K562 (cell line): ENCODE measurements at regions not wholly inside any gene's neighbourhood (a gene's known extent, or its start where the extent isn't known, plus 50 kb on each side); places are given as distances from the start of the nearest gene placed in this dataset.

ENCODE experiments used
- ATAC-seq: fragments of 200-7000 bp; cut with Tn5 transposase; 3 replicates; pipeline ENCODE4 v1.9.1; 2020; ENCODE audit warnings: moderate library complexity
- BruUV-seq: library from RNA; stranded (reverse); fragments of 400-500 nt; replicated peaks from 2 replicates; lab custom pipeline; 2021; lab: Mats Ljungman, UMichigan
- CTCF ChIA-PET: fragments of 300-600 bp; formaldehyde crosslinking; extraction: SDS; loops from one replicate; lab custom pipeline; 2021; ENCODE audit warnings: low intra/inter-chr PET ratio; lab: Yijun Ruan, JAX
- POLR2A ChIA-PET: fragments of 300-600, 350-650 bp; sonication (Branson Sonifier 250); formaldehyde crosslinking; extraction: SDS; loops from one replicate; lab custom pipeline; 2021; ENCODE audit warnings: antibody characterized with exemption, inconsistent platforms; lab: Yijun Ruan, JAX
- DNase-seq, 4 experiments: peaks; one replicate each; pipeline versions ENCODE4 v3.0.0 to v3.0.0-alpha.2; 2011 to 2018; ENCODE audit warnings: low spot score in 3 of 4, mixed read lengths in 3 of 4; ENCODE audit errors: extremely low read depth in 1 of 4
- FAIRE-seq: peaks from 2 replicates; lab custom pipeline; 2011; peaks lifted over from hg19 to GRCh38; lab: Jason Lieb, UNC
- H2AFZ ChIP-seq: 2 replicates; pipeline ENCODE4 v1.6.0; 2011; ENCODE audit warnings: low read depth, low read length, control low read depth, inconsistent platforms
- H3K27ac ChIP-seq: fragments of 200-600 bp; 3 replicates; pipeline ENCODE4 v1.8.0; 2011; ENCODE audit warnings: low read depth, mild to moderate bottlenecking, control low read depth, inconsistent platforms, low read length, moderate library complexity, mixed read lengths; ENCODE audit errors: extremely low read depth
- H3K27me3 ChIP-seq, 2 experiments: fragments of 300-600 bp in 1 of 2; 2 replicates in 1 of 2; 3 replicates in 1 of 2; pipeline versions ENCODE4 v1.6.0 to v1.8.0; 2011; ENCODE audit warnings: inconsistent platforms in 2 of 2, low read length in 2 of 2, mild to moderate bottlenecking in 1 of 2, mixed read lengths in 1 of 2, moderate library complexity in 1 of 2; ENCODE audit not compliant: control insufficient read depth in 2 of 2, insufficient read depth in 2 of 2
- H3K36me3 ChIP-seq: fragments of 300-600 bp; 3 replicates; pipeline ENCODE4 v1.8.0; 2011; ENCODE audit warnings: mild to moderate bottlenecking, low read length, inconsistent platforms; ENCODE audit not compliant: control insufficient read depth, insufficient read depth
- H3K4me1 ChIP-seq, 2 experiments: fragments of 200-600 bp in 1 of 2; replicated peaks in 1 of 2; 2 replicates in 1 of 2; 3 replicates in 1 of 2; pipeline versions ENCODE4 v1.5.1 to v1.8.0; 2011; ENCODE audit warnings: inconsistent platforms in 2 of 2, low read length in 2 of 2, mild to moderate bottlenecking in 1 of 2, mixed read lengths in 1 of 2, moderate library complexity in 1 of 2; ENCODE audit not compliant: control insufficient read depth in 2 of 2, insufficient read depth in 2 of 2
- H3K4me2 ChIP-seq: 2 replicates; pipeline ENCODE4 v1.6.1; 2011; ENCODE audit warnings: low read length, control low read depth, inconsistent platforms, mixed read lengths; ENCODE audit not compliant: insufficient read depth
- H3K4me3 ChIP-seq: fragments of 200-600 bp; sonication (generic), shearing (Covaris generic); 2 replicates; pipeline ENCODE4 v1.5.1; 2016; ENCODE audit warnings: control low read depth, inconsistent platforms
- H3K79me2 ChIP-seq: fragments of 200-600 bp; 3 replicates; pipeline ENCODE4 v1.8.0; 2011; ENCODE audit warnings: low read length, inconsistent platforms; ENCODE audit not compliant: control insufficient read depth, insufficient read depth
- H3K9ac ChIP-seq, 2 experiments: 2 replicates each; pipeline versions ENCODE4 v1.6.0 to v1.6.1; 2011; ENCODE audit warnings: low read depth in 2 of 2, low read length in 2 of 2, control low read depth in 1 of 2, inconsistent platforms in 1 of 2, mild to moderate bottlenecking in 1 of 2, mixed read lengths in 1 of 2; ENCODE audit not compliant: insufficient read depth in 1 of 2
- H3K9me1 ChIP-seq: one replicate; pipeline ENCODE4 v1.6.0; 2011; ENCODE audit warnings: inconsistent platforms, mild to moderate bottlenecking, low read length, moderate library complexity; ENCODE audit not compliant: control insufficient read depth, insufficient read depth
- H3K9me3 ChIP-seq: replicated peaks from 2 replicates; pipeline ENCODE4 v1.5.1; 2011; ENCODE audit warnings: low read depth, low read length, inconsistent platforms; ENCODE audit not compliant: control insufficient read depth, insufficient read depth
- H4K20me1 ChIP-seq: replicated peaks from 2 replicates; pipeline ENCODE4 v1.6.1; 2011; ENCODE audit warnings: low read length, inconsistent platforms, mixed read lengths; ENCODE audit not compliant: control insufficient read depth, insufficient read depth
- CHD4 ChIP-seq: fragments of 200-600 bp; sonication (generic); IDR thresholded peaks from 3 replicates; pipeline ENCODE4 v1.6.1; 2012; ENCODE audit warnings: low read depth, mild to moderate bottlenecking, mixed read lengths, low read length, inconsistent platforms; ENCODE audit not compliant: insufficient read depth, insufficient replicate concordance, poor library complexity, severe bottlenecking
- MYBL2 ChIP-seq, 2 experiments: fragments of 450-650 bp in 1 of 2; sonication (generic) in 1 of 2; formaldehyde crosslinking in 1 of 2; IDR thresholded peaks; 2 replicates each; pipeline versions ENCODE4 v1.6.1 to v1.8.1; 2017 to 2022; ENCODE audit warnings: borderline replicate concordance in 1 of 2, inconsistent platforms in 1 of 2, low read depth in 1 of 2, mild to moderate bottlenecking in 1 of 2, missing genetic modification reagents in 1 of 2, moderate library complexity in 1 of 2
- WHSC1 ChIP-seq: IDR thresholded peaks from one replicate; pipeline ENCODE4 v1.6.1; 2012; ENCODE audit warnings: low read length, control low read depth, inconsistent platforms
- ZNF134 ChIP-seq: fragments of 250-450 bp; sonication (Bioruptor Pico); conservative IDR thresholded peaks from 2 replicates; pipeline ENCODE4 v1.4.0; 2020
- WGBS: fragments of 100-300 bp; shearing (Covaris generic); methylation state at CpG from one replicate; pipeline ENCODE4 v1.1.6; 2016; ENCODE audit warnings: low coverage, mixed read lengths; ENCODE audit not compliant: insufficient coverage; ENCODE audit errors: missing lambda C conversion rate; 5-methylcytosine and 5-hydroxymethylcytosine counted together
- in situ Hi-C: fragments of 300-500 bp; cut with MboI; formaldehyde crosslinking; loops from 4 replicates; pipeline ENCODE4 v1.15.0; 2018; ENCODE audit warnings: inconsistent platforms, mixed read lengths
- intact Hi-C: fragments of 100-400 bp; cut with micrococcal nuclease; formaldehyde crosslinking; loops from 2 replicates; pipeline ENCODE4 v1.14.2; 2022
- TF ChIP-seq, protein P1 (sequence below): fragments of 250-450 bp; sonication (Bioruptor Pico); IDR thresholded peaks from 2 replicates; pipeline ENCODE4 v1.5.0; 2020; ENCODE audit warnings: mild to moderate bottlenecking, borderline replicate concordance

DNA sequence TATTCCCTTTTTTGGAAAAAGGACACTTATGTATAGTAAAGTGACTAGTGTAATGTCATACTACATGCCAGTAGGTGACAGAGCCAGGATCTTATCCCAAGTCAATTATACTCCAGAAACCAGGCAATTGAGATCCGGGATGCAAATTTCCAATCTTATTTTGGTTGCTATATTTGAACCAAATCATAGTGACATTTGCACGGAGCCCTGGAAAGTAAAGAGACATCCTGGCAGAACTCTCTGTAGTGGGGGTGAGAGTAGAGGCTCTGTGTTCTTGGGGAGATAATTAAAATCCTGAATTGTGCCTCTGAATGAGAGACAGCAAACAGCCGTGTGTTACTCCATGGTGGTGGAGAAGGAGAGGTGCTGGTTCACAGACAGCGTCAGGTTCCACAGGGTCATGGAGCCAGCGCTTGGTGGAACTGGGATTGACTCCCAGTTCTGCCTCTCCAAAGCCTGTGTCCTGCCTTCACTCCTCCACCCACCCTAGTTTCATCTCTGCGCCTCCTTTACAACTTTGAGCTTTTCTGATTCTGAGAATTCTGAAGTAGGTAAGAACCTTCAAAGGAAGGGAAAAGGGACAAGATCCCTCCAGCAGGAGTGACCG lies 432.3 kb downstream of the PTPRU start:
- H3K27me3 ChIP-seq: no peaks in the 10 kb centered on the region
- no peak overlapping the region for H3K4me2 ChIP-seq
- FAIRE-seq (no peak), ATAC-seq (no peak), DNase-seq (no peak)
- 0% methylated on average over 7 of the region's 7 CpGs for WGBS
- no peaks in the 10 kb centered on the region for H3K9me1 ChIP-seq
- TF ChIP-seq ZNF134 (CRISPR knock-in tag) (no peak), WHSC1 (no peak), CHD4 (no peak), MYBL2 (IDR thresholded peaks at IDR 0.05; ENCODE audit: low read depth) (no peak), MYBL2 (CRISPR knock-in tag; IDR thresholded peaks at IDR 0.05; ENCODE audit: borderline replicate concordance) (no peak)
- TF ChIP-seq, protein P1, sequence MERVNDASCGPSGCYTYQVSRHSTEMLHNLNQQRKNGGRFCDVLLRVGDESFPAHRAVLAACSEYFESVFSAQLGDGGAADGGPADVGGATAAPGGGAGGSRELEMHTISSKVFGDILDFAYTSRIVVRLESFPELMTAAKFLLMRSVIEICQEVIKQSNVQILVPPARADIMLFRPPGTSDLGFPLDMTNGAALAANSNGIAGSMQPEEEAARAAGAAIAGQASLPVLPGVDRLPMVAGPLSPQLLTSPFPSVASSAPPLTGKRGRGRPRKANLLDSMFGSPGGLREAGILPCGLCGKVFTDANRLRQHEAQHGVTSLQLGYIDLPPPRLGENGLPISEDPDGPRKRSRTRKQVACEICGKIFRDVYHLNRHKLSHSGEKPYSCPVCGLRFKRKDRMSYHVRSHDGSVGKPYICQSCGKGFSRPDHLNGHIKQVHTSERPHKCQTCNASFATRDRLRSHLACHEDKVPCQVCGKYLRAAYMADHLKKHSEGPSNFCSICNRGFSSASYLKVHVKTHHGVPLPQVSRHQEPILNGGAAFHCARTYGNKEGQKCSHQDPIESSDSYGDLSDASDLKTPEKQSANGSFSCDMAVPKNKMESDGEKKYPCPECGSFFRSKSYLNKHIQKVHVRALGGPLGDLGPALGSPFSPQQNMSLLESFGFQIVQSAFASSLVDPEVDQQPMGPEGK: no peak
- H3K27ac ChIP-seq: no peak overlapping the region
- no TSS peak for BruUV-seq
- H3K9me3 ChIP-seq: no peaks in the 10 kb centered on the region
- POLR2A ChIA-PET: no interaction called here
- no peaks in the 10 kb centered on the region; a peak in 1 of 5 replicates for H3K4me1 ChIP-seq
- CTCF ChIA-PET: no interaction called here
- H4K20me1 ChIP-seq: no peaks in the 10 kb centered on the region
- no peak overlapping the region for H3K9ac ChIP-seq
- no peaks in the 10 kb centered on the region for H3K79me2 ChIP-seq
- intact Hi-C loops: no loop called here
- in situ Hi-C loops: no loop called here
- no peaks in the 10 kb centered on the region for H3K36me3 ChIP-seq
- H2AFZ ChIP-seq: no peak overlapping the region
- no peak overlapping the region for H3K4me3 ChIP-seq
